HEK293T (cell line): ENCODE measurements at regions not wholly inside any gene's neighbourhood (a gene's known extent, or its start where the extent isn't known, plus 50 kb on each side); places are given as distances from the start of the nearest gene placed in this dataset.

ENCODE experiments used
- BHLHE40 ChIP-seq: fragments of 450-650 bp; IDR thresholded peaks from 2 replicates; pipeline ENCODE4 v1.6.1; 2016; ENCODE audit warnings: mild to moderate bottlenecking, moderate library complexity, borderline replicate concordance
- PKNOX1 ChIP-seq: fragments of 450-650 bp; IDR thresholded peaks from 2 replicates; pipeline ENCODE4 v1.6.1; 2016
- TARDBP ChIP-seq: fragments of 450-650 bp; IDR thresholded peaks from 2 replicates; pipeline ENCODE4 v1.6.1; 2016

DNA sequence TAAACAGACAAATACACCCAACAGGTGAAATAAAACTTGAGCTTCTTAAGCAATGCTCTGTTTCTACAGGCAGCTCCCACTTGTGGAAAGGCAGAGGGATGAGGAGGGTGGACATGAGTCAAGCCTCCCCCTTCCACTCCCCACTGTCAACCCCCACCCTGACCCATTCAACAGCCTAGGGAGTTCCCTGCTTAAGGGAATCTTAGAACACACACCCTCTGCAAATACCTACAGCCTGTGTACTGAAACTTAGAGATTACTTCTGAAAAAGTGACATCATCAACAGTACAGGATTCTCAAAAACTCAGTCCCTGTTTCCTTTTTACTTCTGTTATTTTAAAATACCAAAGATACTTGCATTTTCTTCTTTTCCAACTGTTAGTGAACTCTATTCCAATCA, 345.4 kb downstream of the SOX9 start:
- TF ChIP-seq BHLHE40 = no peak
- no peak for TF ChIP-seq PKNOX1
- TF ChIP-seq TARDBP = no peak
